GM12878 (cell line): ENCODE measurements at regions not wholly inside any gene's neighbourhood (a gene's known extent, or its start where the extent isn't known, plus 50 kb on each side); places are given as distances from the start of the nearest gene placed in this dataset.

Experiments
- HCFC1 ChIP-seq: fragments of 150-350 bp; IDR thresholded peaks from 2 replicates; pipeline ENCODE4 v1.6.1; 2014; ENCODE audit warnings: low read length
- MTA3 ChIP-seq: IDR thresholded peaks from 2 replicates; pipeline ENCODE4 v1.6.1; 2012; ENCODE audit warnings: low read length, inconsistent platforms, borderline replicate concordance
- MXI1 ChIP-seq: fragments of 150-350 bp; IDR thresholded peaks from 2 replicates; pipeline ENCODE4 v1.6.1; 2011; ENCODE audit warnings: low read depth, mild to moderate bottlenecking, inconsistent platforms, low read length, improper control_type of control experiment
- POLR2AphosphoS5 ChIP-seq: IDR thresholded peaks from 2 replicates; pipeline ENCODE4 v1.6.1; 2011; ENCODE audit warnings: mild to moderate bottlenecking, low read length, inconsistent platforms
- PRDM15 ChIP-seq: fragments of 450-650 bp; formaldehyde crosslinking; IDR thresholded peaks from 2 replicates; pipeline ENCODE4 v1.4.0; 2020; ENCODE audit warnings: mild to moderate bottlenecking, moderate library complexity
- TCF12 ChIP-seq: IDR thresholded peaks from 2 replicates; pipeline ENCODE4 v1.6.1; 2011; ENCODE audit warnings: low read depth, mild to moderate bottlenecking, low read length
- USF1 ChIP-seq: IDR thresholded peaks from 2 replicates; pipeline ENCODE4 v1.6.1; 2011; ENCODE audit warnings: borderline replicate concordance, low read depth, mild to moderate bottlenecking, moderate library complexity, mixed read lengths, low read length; ENCODE audit not compliant: insufficient read depth; ENCODE audit errors: extremely low read length
- ZNF622 ChIP-seq: fragments of 450-650 bp; IDR thresholded peaks from 2 replicates; pipeline ENCODE4 v1.6.1; 2017; ENCODE audit warnings: mild to moderate bottlenecking, inconsistent platforms
- TF ChIP-seq, protein P1 (sequence below), 3 experiments: IDR thresholded peaks in 2 of 3; conservative IDR thresholded peaks in 1 of 3; 2 replicates each; pipeline ENCODE4 v1.5.1; 2011; ENCODE audit warnings: low read depth in 3 of 3, low read length in 3 of 3, mild to moderate bottlenecking in 3 of 3, control low read depth in 2 of 3, moderate library complexity in 2 of 3, inconsistent platforms in 1 of 3, mixed read lengths in 1 of 3; ENCODE audit not compliant: control insufficient read depth in 2 of 3, insufficient read depth in 1 of 3; ENCODE audit errors: extremely low read depth in 1 of 3
- TF ChIP-seq, protein P2 (sequence below): IDR thresholded peaks from 2 replicates; pipeline ENCODE4 v1.6.1; 2011; ENCODE audit warnings: mild to moderate bottlenecking, low read depth, low read length, moderate library complexity; ENCODE audit not compliant: insufficient replicate concordance
- TF ChIP-seq, protein P3 (sequence below): fragments of 450-650 bp; IDR thresholded peaks from 2 replicates; pipeline ENCODE4 v1.6.1; 2016; ENCODE audit warnings: mild to moderate bottlenecking

GRCh38 chr2:145905371-145905770 lies 1385.5 kb upstream of the ZEB2 start:
- TF ChIP-seq, protein P1, sequence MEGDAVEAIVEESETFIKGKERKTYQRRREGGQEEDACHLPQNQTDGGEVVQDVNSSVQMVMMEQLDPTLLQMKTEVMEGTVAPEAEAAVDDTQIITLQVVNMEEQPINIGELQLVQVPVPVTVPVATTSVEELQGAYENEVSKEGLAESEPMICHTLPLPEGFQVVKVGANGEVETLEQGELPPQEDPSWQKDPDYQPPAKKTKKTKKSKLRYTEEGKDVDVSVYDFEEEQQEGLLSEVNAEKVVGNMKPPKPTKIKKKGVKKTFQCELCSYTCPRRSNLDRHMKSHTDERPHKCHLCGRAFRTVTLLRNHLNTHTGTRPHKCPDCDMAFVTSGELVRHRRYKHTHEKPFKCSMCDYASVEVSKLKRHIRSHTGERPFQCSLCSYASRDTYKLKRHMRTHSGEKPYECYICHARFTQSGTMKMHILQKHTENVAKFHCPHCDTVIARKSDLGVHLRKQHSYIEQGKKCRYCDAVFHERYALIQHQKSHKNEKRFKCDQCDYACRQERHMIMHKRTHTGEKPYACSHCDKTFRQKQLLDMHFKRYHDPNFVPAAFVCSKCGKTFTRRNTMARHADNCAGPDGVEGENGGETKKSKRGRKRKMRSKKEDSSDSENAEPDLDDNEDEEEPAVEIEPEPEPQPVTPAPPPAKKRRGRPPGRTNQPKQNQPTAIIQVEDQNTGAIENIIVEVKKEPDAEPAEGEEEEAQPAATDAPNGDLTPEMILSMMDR (IDR thresholded peaks at IDR 0.05 in 2 of 3, conservative IDR thresholded peaks at IDR 0.05 in 1 of 3; ENCODE audit: control insufficient read depth in 2 of 3, extremely low read depth in 1 of 3, insufficient read depth in 1 of 3, low read depth in 3 of 3, low read length in 3 of 3): no peak
- TF ChIP-seq, protein P2, sequence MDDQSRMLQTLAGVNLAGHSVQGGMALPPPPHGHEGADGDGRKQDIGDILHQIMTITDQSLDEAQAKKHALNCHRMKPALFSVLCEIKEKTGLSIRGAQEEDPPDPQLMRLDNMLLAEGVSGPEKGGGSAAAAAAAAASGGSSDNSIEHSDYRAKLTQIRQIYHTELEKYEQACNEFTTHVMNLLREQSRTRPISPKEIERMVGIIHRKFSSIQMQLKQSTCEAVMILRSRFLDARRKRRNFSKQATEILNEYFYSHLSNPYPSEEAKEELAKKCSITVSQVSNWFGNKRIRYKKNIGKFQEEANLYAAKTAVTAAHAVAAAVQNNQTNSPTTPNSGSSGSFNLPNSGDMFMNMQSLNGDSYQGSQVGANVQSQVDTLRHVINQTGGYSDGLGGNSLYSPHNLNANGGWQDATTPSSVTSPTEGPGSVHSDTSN: no peak
- TF ChIP-seq HCFC1 (no peak), POLR2AphosphoS5 (no peak), MXI1 (no peak), TCF12 (no peak), PRDM15 (no peak), USF1 (no peak), ZNF622 (no peak), MTA3 (no peak)
- TF ChIP-seq, protein P3, sequence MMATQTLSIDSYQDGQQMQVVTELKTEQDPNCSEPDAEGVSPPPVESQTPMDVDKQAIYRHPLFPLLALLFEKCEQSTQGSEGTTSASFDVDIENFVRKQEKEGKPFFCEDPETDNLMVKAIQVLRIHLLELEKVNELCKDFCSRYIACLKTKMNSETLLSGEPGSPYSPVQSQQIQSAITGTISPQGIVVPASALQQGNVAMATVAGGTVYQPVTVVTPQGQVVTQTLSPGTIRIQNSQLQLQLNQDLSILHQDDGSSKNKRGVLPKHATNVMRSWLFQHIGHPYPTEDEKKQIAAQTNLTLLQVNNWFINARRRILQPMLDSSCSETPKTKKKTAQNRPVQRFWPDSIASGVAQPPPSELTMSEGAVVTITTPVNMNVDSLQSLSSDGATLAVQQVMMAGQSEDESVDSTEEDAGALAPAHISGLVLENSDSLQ: no peak
